ENCODE measurements at regions not wholly inside any gene's neighbourhood (a gene's known extent, or its start where the extent isn't known, plus 50 kb on each side); places are given as distances from the start of the nearest gene placed in this dataset.

DNA sequence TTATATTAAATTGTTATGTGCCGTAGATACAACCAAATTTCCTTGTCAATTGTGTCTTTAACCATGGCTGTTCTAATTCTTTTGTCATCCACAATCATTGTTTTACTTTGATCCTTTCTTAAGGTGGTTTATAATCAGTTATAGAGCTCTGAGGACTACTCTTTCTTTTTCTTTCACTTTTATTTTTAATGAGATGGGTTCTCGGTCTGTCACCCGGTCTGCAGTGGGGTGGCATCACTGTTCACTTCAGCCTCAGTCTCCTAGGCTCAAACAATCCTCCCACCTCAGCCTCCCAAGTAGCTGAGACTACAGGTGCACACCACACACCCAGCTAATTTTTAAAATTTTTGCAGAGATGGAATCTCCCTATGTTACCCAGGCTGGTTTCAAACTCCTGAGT lies 74.2 kb downstream of the ANXA2R start:
- TF ChIP-seq ZNF274 (IDR thresholded peaks at IDR 0.05; ENCODE audit: low read depth, low read length) = no peak
- TF ChIP-seq YY1 (IDR thresholded peaks at IDR 0.05; ENCODE audit: insufficient read depth, insufficient read length) = no peak
